Breast epithelium (tissue), 4 donors: ENCODE measurements at regions not wholly inside any gene's neighbourhood (a gene's known extent, or its start where the extent isn't known, plus 50 kb on each side); places are given as distances from the start of the nearest gene placed in this dataset.

Source experiments
- DNase-seq, 2 donors: peaks; one replicate each; pipeline ENCODE4 v3.0.0-alpha.2; 2019; ENCODE audit warnings: low spot score in 2 of 2
- H3K27ac ChIP-seq, 2 donors: fragments of 200-600 bp; sonication (generic) in 1 of 2; one replicate each; pipeline ENCODE4 v1.5.1; 2016 to 2019; ENCODE audit warnings: mild to moderate bottlenecking in 1 of 2
- H3K27me3 ChIP-seq, 2 donors: fragments of 200-600 bp; sonication (generic) in 1 of 2; one replicate each; pipeline versions ENCODE4 v1.5.1 to v1.6.0; 2017 to 2019; ENCODE audit warnings: control low read depth in 1 of 2, mild to moderate bottlenecking in 1 of 2
- H3K36me3 ChIP-seq: fragments of 200-600 bp; one replicate; pipeline ENCODE4 v1.5.1; 2019
- H3K4me1 ChIP-seq, 2 donors: fragments of 200-600 bp; sonication (generic); one replicate each; pipeline ENCODE4 v1.5.1; 2016 to 2019; ENCODE audit warnings: control low read depth in 1 of 2
- H3K4me3 ChIP-seq, 3 donors: fragments of 200-600 bp; sonication (generic); 1 replicate in 2 of 3; 2 replicates in 1 of 3; pipeline ENCODE4 v1.5.1; 2016 to 2019; ENCODE audit warnings: mild to moderate bottlenecking in 3 of 3, moderate library complexity in 2 of 3
- H3K9me3 ChIP-seq, 2 donors: fragments of 200-600 bp; sonication (generic) in 1 of 2; one replicate each; pipeline ENCODE4 v1.5.1; 2016 to 2019; ENCODE audit warnings: control low read depth in 1 of 2
- CTCF ChIP-seq, 3 donors: fragments of 450-650 bp; IDR thresholded peaks; one replicate each; pipeline ENCODE4 v1.5.1; 2016 to 2017; ENCODE audit warnings: antibody characterized with exemption in 3 of 3, mild to moderate bottlenecking in 3 of 3, moderate library complexity in 3 of 3
- POLR2A ChIP-seq: fragments of 450-650 bp; IDR thresholded peaks from one replicate; pipeline ENCODE4 v1.6.1; 2016; ENCODE audit warnings: antibody characterized with exemption, mild to moderate bottlenecking, moderate library complexity
- POLR2AphosphoS5 ChIP-seq, 3 donors: sonication (generic); formaldehyde crosslinking; IDR thresholded peaks; one replicate each; pipeline ENCODE4 v1.6.1; 2017; ENCODE audit warnings: antibody characterized with exemption in 3 of 3
- intact Hi-C: fragments of 100-400 bp; cut with DNase I; formaldehyde crosslinking; loops from one replicate; pipeline ENCODE4 v1.15.1; 2023; ENCODE audit warnings: low total_unique reads

GRCh38 chr6:141254336-141254735 lies 878.4 kb upstream of the GJE1 start:
- Histone ChIP-seq H3K27me3 (no peaks in the 10 kb centered on the region), H3K36me3 (no peaks in the 10 kb centered on the region), H3K27ac (no peak overlapping the region), H3K9me3 (no peaks in the 10 kb centered on the region), H3K4me3 (no peak overlapping the region), H3K4me1 (no peaks in the 10 kb centered on the region)
- intact Hi-C loops, result no loop called here
- TF ChIP-seq POLR2A (no peak), POLR2AphosphoS5 (IDR thresholded peaks at IDR 0.05) (no peak), CTCF (IDR thresholded peaks at IDR 0.05) (no peak)
- DNase-seq, result no peak

- H3K27me3 ChIP-seq, result no peaks in the 10 kb centered on the region
- no peaks in the 10 kb centered on the region for H3K36me3 ChIP-seq
- no peaks in the 10 kb centered on the region for H3K9me3 ChIP-seq
- peak overlapping the region; percentile 19 to 44 for H3K27ac ChIP-seq
- no peak for TF ChIP-seq CTCF (IDR thresholded peaks at IDR 0.05)
- no peak for TF ChIP-seq POLR2AphosphoS5 (IDR thresholded peaks at IDR 0.05)
- TF ChIP-seq POLR2A, result no peak
- peak overlapping the region in 2 of 3 donors; percentile 2 to 48 for H3K4me3 ChIP-seq
- intact Hi-C loops, result no loop called here
- no peaks in the 10 kb centered on the region for H3K4me1 ChIP-seq
- DNase-seq, result no peak
These were observed 879.7 kb upstream of the GJE1 start for GRCh38 chr6:141252828-141253608.

GRCh38 chr6:141251286-141251685 lies 881.4 kb upstream of the GJE1 start:
- DNase-seq, result no peak
- Histone ChIP-seq H3K27me3 (no peaks in the 10 kb centered on the region), H3K36me3 (no peaks in the 10 kb centered on the region), H3K27ac (no peak overlapping the region), H3K4me1 (no peaks in the 10 kb centered on the region), H3K4me3 (no peak overlapping the region), H3K9me3 (no peaks in the 10 kb centered on the region)
- intact Hi-C loops, result no loop called here
- TF ChIP-seq POLR2AphosphoS5 (IDR thresholded peaks at IDR 0.05) (no peak), CTCF (IDR thresholded peaks at IDR 0.05) (no peak), POLR2A (no peak)

- intact Hi-C loops, result no loop called here
- TF ChIP-seq POLR2AphosphoS5 (IDR thresholded peaks at IDR 0.05), result no peak
- TF ChIP-seq POLR2A, result no peak
- no peak for TF ChIP-seq CTCF (IDR thresholded peaks at IDR 0.05)
- Histone ChIP-seq H3K4me3 (no peak overlapping the region), H3K36me3 (no peaks in the 10 kb centered on the region), H3K27me3 (no peaks in the 10 kb centered on the region), H3K4me1 (no peaks in the 10 kb centered on the region), H3K27ac (no peak overlapping the region), H3K9me3 (no peaks in the 10 kb centered on the region)
- no peak for DNase-seq
These were observed 884.5 kb upstream of the GJE1 start for GRCh38 chr6:141248021-141248799.

GRCh38 chr6:141244366-141244765 lies 888.4 kb upstream of the GJE1 start:
- TF ChIP-seq POLR2AphosphoS5 (IDR thresholded peaks at IDR 0.05), result no peak
- TF ChIP-seq POLR2A, result no peak
- no peak for TF ChIP-seq CTCF (IDR thresholded peaks at IDR 0.05)
- H3K27me3 ChIP-seq, result no peaks in the 10 kb centered on the region
- no peaks in the 10 kb centered on the region for H3K4me1 ChIP-seq
- intact Hi-C loops, result no loop called here
- no peak overlapping the region for H3K4me3 ChIP-seq
- no peaks in the 10 kb centered on the region for H3K9me3 ChIP-seq
- no peak overlapping the region for H3K27ac ChIP-seq
- H3K36me3 ChIP-seq, result no peaks in the 10 kb centered on the region
- no peak for DNase-seq
